NCI-H1048 (cell line): ENCODE measurements at regions not wholly inside any gene's neighbourhood (a gene's known extent, or its start where the extent isn't known, plus 50 kb on each side); places are given as distances from the start of the nearest gene placed in this dataset.
"Not testable (repeated sequence)": the region's sequence is repeated elsewhere in the genome, so short reads cannot be mapped to it uniquely, and the experiment has no call there.

Source experiments
- DNase-seq: peaks from one replicate; lab custom pipeline; 2025; lab: John Stamatoyannopoulos, UW

- no peak for DNase-seq
Observed at GRCh38 chr7:114806590-114807162, 115.2 kb upstream of the MDFIC start.

GRCh38 chr7:114812570-114812969, 109.3 kb upstream of the MDFIC start:
- DNase-seq: no peak

- DNase-seq: no peak
Observed at GRCh38 chr7:114813624-114814023, 108.3 kb upstream of the MDFIC start.

DNA sequence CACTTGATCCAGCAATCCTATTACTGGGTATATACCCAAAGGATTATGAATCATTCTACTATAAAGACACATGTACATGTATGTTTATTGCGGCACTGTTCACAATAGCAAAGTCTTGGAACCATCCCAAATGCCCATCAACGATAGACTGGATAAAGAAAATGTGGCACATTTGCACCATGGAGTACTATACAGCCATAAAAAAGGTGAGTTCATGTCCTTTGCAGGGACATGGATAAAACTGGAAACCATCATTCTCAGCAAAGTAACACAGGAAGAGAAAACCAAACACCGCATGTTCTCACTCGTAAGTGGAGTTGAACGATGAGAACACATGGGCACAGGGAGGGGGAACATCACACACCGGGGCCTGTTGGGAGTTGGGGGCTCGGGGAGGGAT, 104.9 kb upstream of the MDFIC start:
- DNase-seq: not testable (repeated sequence)

DNA sequence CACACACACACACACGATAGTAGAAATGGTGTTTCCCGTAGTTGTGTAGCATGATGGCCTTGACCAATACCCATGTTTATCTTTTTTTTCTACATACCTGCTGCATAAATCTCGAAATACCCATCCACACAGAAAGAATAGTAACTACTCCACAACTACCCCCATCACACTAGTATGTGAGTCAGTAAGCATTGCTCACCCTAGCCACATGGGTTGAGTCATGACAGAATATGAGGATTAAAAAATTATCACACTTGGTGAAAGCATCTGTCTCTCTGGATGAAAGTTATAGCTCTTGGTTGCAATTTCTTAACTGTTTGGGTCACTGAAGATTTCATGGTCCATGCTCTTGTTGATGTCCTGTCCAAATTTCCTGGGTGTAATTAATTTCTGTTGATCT, 103.4 kb upstream of the MDFIC start:
- DNase-seq: no peak

- DNase-seq: no peak
Observed at GRCh38 chr7:114819616-114820362, 102.1 kb upstream of the MDFIC start.

DNA sequence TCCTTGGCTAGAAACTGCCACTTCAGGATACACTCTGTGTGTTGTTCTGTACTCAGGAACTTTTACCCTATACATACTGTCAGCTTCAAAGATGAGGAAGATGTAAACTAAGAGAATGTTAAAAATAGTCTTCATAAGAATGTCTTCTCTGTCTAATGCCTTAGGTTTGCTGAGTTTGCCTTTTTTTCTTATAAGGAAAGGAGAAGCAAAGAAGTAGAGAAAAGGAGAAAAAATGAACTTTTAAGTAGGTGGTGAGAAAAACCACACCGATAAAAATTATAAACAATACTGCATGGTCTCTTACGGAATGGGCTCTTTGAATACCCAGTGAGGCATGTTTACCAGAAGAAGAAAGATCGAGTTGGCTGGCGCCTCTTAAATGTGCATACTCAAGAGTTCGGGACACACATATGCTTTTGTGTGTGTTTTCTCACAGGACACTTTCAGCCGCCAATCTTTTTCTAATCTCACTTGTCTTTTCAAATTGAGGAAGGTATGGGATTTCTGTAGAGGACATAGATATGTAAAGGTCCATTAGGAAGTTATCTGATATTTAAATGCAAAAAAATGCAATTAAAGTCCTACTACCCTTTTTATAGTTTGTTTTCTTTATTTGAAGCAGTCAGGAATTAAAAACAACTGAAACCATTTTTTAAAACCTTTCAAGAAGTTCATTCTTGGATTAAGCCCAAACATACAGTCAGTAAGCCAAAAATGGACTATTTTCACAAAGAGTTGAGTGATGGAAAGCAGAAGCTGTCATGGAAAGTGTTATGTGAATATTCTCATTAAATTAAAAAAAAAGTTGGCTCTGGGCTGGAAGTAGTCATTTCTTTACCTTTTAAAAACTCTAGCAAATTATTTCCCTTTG, 100.6 kb upstream of the MDFIC start:
- no peak for DNase-seq

DNA sequence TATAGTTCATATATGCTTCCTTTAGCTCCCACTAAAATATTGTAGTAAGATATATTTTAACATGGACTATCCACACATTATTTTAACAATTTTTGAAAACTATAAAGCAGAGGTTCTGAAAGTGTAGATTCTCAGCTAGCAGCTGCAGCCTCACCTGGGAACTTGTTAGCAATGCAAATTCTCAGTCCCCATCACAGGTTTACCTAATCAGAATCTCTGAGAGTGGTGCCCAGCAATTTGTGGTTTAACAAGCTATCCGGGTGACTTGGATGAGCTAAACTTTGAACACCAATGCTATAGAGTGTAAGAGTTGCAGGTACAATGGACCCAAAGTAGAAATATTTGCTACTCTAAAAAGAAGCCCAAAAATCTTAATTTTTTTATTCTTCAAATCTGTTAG, 99.8 kb upstream of the MDFIC start:
- no peak for DNase-seq

- DNase-seq: no peak
Observed at GRCh38 chr7:114822844-114823243, 99.0 kb upstream of the MDFIC start.

DNA sequence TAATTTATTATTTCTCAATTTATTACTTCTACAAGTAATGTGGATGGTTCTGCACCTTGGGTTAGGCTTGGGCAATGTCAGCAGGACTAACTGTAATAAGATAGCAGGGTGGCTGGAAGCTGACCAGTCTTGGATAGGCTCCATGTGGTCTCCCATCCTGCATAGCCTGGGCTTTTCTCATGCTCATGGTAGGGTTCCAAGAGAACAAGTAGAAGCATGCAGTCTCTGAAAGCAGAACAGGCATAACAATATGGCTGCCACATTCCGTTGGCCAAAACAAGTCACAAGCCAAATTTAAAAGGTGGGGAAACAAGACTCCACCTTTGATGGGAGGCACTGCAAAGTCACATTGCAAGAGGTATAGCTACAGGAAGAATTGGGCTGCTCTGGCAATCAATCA, 98.6 kb upstream of the MDFIC start:
- no peak for DNase-seq

- no peak for DNase-seq
Observed at GRCh38 chr7:114825423-114825951, 96.4 kb upstream of the MDFIC start.

- no peak for DNase-seq
Observed at GRCh38 chr7:114830952-114831351, 90.9 kb upstream of the MDFIC start.

DNA sequence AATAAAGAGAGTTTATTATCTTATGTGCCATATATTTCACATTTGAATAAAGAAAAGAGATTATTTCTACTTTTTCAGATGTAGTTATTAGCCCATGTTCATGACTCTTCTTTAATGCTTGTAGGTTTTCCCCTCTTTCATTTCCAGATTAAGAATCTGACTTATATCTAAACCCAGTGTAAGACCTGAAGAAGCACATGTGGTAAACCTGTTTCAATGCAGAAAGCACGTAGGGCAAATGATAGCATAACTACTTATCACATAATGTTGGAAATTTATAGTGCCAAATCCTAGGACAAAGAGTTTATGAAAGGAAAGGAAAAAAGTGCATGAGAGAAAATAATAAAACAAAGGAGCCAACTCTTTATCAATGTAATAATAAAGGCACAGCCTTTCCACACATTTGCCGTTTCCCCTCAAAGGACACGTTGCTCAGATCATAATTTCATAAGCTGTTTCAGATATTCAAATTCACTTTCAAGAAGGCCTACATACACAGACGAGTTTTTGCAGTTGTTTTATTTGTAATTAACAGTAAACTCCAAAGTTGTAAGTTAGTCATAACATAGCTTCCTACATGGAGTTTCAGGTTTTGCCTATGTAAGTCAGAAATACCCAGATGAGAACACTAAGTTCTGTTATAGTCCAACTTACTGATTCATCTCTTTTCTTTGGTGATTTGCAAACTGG, 88.8 kb upstream of the MDFIC start:
- DNase-seq: no peak

DNA sequence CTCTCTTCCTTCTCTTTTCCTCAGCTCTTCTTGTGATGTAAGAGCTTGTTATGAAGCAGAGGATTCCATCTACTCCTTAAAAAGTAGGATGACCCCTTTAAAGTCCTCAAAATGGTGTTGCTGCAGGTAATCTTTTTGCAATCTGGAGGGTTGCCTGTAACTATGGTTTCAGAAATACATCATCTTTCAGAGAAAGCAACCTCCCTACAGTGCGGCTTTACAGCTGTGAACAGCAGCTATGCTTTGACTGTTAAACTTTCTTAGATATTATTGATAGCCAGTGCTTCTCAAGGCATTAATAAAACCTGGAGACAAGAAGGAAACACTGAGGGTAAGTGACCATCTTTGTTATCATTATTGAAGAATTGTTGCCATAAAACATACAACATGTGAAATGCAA, 86.6 kb upstream of the MDFIC start:
- DNase-seq: no peak

GRCh38 chr7:114835861-114836260, 86.0 kb upstream of the MDFIC start:
- DNase-seq: peak; percentile 11

GRCh38 chr7:114842551-114843065, 79.3 kb upstream of the MDFIC start:
- DNase-seq: no peak

- DNase-seq: no peak
Observed at GRCh38 chr7:114843102-114843501, 78.8 kb upstream of the MDFIC start.

DNA sequence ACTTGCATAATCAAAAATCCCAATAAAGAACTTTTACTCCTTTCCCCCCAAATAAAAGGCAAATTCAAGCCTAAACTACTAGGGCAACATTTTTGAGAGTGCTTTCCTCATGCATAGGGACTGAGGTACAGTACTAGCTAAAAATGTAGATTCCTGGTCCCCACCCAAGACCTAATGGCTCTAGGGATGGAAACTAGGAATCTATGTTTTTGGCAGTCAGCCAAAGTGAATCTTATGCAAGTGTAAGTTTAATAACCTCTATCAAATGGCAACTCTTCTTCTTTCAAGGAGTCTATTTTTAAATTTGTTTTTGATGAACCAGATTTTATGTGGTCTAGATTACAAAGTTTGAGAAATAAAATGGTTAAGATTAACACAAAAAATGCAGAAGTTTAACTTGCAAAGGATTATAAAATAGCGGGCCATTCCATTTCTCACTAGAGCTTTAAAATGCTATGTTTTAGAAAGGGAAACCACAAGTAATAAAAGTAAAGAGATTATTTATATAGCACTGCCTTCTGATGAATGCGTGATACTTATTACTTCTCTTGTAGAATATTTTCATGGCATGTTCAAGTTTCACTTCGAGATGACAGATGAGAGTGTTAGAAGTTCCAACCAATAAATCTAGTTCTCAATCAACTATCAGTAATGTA, 70.4 kb upstream of the MDFIC start:
- no peak for DNase-seq

DNA sequence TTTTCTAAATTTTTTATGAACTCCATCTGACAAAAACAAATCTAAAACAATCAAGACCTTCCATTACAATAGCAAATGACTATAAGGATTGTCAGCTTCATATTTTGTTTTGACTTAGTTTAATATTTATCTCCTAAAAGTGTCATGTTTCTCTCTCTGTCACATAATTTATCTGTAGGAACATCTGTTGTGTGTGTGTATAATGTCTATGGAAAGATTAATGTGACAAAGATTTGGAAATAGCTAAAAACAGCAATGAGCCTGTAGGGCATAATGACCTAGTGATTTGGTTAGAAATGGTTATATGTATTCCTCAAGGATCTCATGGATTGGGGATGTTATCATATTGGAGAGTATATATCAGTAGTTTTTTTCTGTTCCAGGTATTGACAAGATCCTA, 69.6 kb upstream of the MDFIC start:
- no peak for DNase-seq

DNA sequence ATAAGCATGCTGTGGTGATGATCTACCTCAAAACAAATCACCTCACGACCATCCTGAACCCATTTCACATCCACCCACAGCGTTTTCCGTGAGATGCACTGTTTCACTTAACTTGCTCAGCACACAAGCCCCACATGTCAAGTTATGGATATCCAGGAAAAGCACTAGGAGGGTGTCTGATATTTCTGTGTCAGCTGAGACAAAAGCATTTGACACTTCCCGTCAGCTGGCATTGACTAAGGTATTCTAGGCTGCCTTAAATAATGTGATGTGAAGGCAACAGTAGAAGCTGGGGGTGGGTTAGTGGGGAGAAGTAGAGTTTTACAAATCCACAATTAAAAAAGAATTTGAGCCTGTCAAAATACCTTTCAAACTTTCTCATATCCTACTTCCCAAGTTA, 68.7 kb upstream of the MDFIC start:
- DNase-seq: no peak

- no peak for DNase-seq
Observed at GRCh38 chr7:114854369-114854768, 67.5 kb upstream of the MDFIC start.
